Neuron (in vitro differentiated cells): ENCODE measurements at regions not wholly inside any gene's neighbourhood (a gene's known extent, or its start where the extent isn't known, plus 50 kb on each side); places are given as distances from the start of the nearest gene placed in this dataset.

Experiments
- H2AFZ ChIP-seq: one replicate; pipeline ENCODE4 v1.6.1; 2013; ENCODE audit warnings: low read depth, mild to moderate bottlenecking, inconsistent platforms, low read length, moderate library complexity
- H3K27me3 ChIP-seq: one replicate; pipeline ENCODE4 v1.6.1; 2013; ENCODE audit warnings: low read length; ENCODE audit not compliant: insufficient read depth
- H3K36me3 ChIP-seq: one replicate; pipeline ENCODE4 v1.6.1; 2013; ENCODE audit warnings: low read length; ENCODE audit not compliant: insufficient read depth
- H3K4me1 ChIP-seq: one replicate; pipeline ENCODE4 v1.6.1; 2013; ENCODE audit warnings: low read length; ENCODE audit not compliant: insufficient read depth
- H3K4me3 ChIP-seq: 2 replicates; pipeline ENCODE4 v1.5.1; 2013; ENCODE audit warnings: mild to moderate bottlenecking, low read length, moderate library complexity
- H3K9me3 ChIP-seq: one replicate; pipeline ENCODE4 v1.6.1; 2013; ENCODE audit warnings: low read length

DNA sequence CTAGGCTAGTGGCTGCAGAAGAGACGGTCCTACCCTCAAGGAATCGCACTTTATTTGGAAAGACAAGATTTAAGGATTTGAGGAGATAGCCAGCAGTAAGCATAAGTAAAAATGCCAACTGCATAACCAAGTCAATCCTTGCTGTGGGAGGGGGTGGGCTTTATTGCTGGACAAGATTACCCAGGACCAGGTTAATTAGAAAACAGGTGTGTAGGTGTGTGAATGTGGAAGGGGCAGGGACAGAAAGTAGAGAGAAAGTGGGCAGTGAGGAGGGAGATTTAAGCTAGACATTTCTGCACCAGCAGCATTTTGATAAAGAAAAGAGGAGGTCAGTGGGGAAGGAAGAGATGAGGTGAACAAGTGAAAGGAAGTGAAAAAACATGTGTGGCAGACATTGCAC is 89.7 kb upstream of the OGFRL1 start:
- Histone ChIP-seq H2AFZ (no peak overlapping the region), H3K4me1 (peaks cover 12% of the 10 kb centered on the region), H3K9me3 (no peaks in the 10 kb centered on the region), H3K27me3 (no peaks in the 10 kb centered on the region), H3K36me3 (no peaks in the 10 kb centered on the region), H3K4me3 (no peak overlapping the region)

DNA sequence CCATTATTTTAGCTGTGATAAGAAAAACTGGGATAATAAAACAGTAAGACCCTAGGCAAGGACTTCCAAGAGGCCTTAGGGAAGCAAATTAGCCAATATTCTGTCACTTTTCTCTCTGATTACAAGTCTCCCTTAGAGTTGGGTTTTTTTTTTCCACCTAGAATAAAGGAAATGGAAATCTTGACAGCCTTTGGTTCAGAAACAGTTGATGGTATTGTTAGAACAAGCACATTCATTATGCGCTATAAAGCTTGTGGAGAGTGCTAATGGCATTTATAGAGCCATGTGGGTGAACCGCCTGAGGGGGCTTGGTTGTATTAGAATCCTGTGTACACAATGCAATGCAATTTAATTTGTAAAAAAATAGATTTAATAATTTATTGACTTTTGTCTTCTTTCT is 88.9 kb upstream of the OGFRL1 start:
- Histone ChIP-seq H3K4me3 (no peak overlapping the region), H3K27me3 (no peaks in the 10 kb centered on the region), H3K36me3 (no peaks in the 10 kb centered on the region), H2AFZ (no peak overlapping the region), H3K9me3 (no peaks in the 10 kb centered on the region), H3K4me1 (peaks cover 12% of the 10 kb centered on the region)

DNA sequence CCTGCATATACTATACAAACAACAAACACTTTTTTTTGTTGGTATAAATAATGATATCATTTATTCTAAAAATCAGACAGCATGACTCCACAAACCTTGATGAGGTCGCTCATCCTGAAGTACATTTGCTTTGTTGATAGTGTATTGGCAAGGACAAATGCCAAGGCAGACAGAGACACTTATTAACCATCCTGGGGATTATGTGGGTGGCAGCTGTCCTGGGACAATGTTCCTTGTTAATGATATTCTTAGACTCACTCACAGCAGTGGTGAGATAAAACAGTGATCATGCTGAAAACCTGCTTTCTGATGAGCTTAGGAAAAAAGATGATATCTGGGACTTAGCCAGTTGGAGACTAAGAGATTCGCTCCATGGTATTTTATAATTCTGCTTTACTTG is 85.4 kb upstream of the OGFRL1 start:
- Histone ChIP-seq H3K36me3 (no peaks in the 10 kb centered on the region), H3K4me1 (peaks cover 12% of the 10 kb centered on the region), H3K27me3 (no peaks in the 10 kb centered on the region), H3K4me3 (no peak overlapping the region), H3K9me3 (no peaks in the 10 kb centered on the region), H2AFZ (no peak overlapping the region)

DNA sequence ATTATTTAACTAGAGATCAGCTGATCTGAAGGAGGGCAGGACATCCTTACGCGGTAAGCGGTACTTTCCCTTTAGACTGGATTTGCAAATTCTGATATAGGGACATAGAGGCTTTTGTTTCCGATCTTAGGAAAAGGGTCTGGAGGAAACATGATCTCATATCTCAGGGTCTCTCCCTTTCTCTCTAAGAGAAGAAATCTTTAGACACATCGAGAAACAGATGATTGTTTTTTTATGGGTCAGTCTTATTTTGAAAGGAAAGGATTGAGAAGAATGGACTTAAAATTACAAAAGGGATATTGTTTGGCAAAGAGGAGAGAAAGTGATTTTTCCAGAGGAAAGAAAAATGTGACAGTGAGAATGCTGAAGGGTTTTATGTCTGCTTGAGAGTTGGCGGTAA is 83.9 kb upstream of the OGFRL1 start:
- Histone ChIP-seq H3K9me3 (no peaks in the 10 kb centered on the region), H3K4me1 (peaks cover 7% of the 10 kb centered on the region), H3K36me3 (no peaks in the 10 kb centered on the region), H3K4me3 (no peak overlapping the region), H3K27me3 (no peaks in the 10 kb centered on the region), H2AFZ (no peak overlapping the region)

DNA sequence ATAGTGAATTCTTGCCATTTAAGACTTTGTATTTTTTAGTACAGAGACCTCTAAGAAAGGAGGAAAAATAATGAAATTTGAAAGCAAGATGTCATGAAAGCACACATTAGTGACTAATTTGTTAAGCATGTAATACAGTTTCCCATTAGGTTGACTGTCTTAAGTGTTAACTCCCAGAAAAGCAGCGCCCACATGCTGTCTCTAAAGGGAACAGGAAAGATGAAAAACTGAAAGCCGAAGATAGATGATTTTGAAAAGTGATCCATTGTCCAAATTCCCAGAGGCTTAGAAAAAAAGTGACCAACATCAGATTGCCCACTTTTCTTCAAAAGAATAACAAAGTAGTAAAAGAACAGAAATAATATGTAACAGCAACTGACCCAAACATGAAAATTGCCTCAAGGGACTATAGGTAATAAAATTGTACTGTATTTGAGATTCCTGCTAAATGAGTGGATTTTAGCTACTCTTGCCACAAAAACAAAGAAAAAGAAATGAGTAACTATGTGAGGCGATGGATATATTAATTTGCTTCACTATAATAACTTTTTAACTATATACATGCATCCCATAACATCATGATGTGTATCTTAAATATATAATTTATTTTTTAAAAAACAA is 83.2 kb upstream of the OGFRL1 start:
- Histone ChIP-seq H3K36me3 (no peaks in the 10 kb centered on the region), H3K4me1 (peaks cover under 1% of the 10 kb centered on the region), H3K9me3 (no peaks in the 10 kb centered on the region), H3K4me3 (no peak overlapping the region), H2AFZ (no peak overlapping the region), H3K27me3 (no peaks in the 10 kb centered on the region)

DNA sequence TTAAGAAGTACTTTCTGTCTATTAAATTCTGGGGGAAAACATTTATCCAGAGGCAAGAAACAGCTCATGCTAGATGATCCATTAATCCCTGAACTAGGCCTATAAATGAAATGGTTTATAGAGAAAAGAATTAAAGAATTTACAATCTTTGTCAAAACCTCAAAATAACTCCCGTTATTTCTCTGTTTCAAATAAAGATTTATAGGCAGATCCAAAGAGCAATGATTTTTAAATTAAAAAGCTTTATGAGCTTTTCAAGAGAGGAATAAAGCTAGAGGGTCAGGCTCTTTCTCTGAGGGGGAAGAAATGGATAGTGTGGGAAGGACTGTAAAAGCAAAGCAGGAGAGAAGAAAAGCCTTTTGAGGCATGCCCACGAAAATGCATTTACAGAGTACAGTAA is 82.5 kb upstream of the OGFRL1 start:
- Histone ChIP-seq H3K36me3 (no peaks in the 10 kb centered on the region), H3K9me3 (no peaks in the 10 kb centered on the region), H3K4me1 (no peaks in the 10 kb centered on the region), H2AFZ (no peak overlapping the region), H3K4me3 (no peak overlapping the region), H3K27me3 (no peaks in the 10 kb centered on the region)

DNA sequence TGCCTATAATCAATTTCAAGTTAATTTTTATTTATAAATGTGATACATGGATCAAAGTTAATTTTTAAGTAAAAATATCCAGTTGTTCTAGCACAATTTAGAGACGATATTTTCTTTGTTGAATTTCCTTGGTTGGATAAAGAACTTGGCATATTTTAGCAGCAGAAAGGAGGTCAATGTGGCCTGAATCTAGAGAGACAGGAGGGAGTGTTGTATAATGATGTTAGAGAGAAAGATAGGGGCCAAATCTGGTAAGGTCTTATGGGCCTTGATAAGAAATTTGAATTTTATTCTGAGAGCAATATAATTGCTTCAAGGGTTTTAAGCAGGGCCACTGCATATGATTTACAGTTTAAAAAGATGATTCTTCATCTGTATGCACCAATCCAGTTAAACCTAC is 79.4 kb upstream of the OGFRL1 start:
- Histone ChIP-seq H2AFZ (no peak overlapping the region), H3K4me1 (no peaks in the 10 kb centered on the region), H3K9me3 (no peaks in the 10 kb centered on the region), H3K27me3 (no peaks in the 10 kb centered on the region), H3K4me3 (no peak overlapping the region), H3K36me3 (no peaks in the 10 kb centered on the region)

DNA sequence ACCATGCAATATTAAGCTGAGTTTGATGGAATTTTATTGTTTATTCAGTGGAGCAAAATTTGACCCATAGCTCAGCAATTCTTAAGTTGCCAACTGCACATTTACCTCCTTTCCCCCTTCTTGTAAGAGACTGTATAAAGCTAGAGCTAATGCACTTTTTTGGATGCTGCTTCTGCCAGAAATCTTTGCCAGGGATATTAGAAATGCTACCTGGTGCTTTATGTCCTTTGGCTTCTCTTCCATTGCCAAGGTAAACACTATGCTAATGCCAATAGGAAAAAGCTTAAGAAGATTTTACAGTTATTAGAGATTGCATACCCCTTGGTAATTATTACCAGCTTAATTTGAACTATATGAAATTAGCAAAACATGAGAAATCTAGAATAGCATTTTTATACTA is 79.0 kb upstream of the OGFRL1 start:
- H3K4me3 ChIP-seq, result no peak overlapping the region
- no peak overlapping the region for H2AFZ ChIP-seq
- no peaks in the 10 kb centered on the region for H3K9me3 ChIP-seq
- H3K4me1 ChIP-seq, result no peaks in the 10 kb centered on the region
- no peaks in the 10 kb centered on the region for H3K27me3 ChIP-seq
- no peaks in the 10 kb centered on the region for H3K36me3 ChIP-seq

DNA sequence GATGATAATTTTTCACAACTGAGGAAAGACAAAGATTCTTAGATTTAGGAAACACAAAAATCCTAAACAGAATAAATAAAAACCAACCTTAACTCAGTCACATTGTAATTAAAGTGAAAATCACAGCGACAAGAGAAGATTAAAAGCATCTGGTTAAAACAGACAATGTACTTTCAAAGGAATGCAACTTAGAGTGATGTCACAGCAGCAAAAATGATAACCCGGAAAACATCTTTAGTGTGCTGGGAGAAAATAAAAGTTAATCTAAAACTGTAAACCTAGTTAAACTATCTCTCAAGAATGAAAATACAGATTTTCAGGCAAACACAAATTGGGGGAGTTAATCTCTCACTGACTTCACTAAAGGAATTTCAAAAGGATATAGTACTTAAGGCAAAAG is 76.8 kb upstream of the OGFRL1 start:
- H3K4me1 ChIP-seq, result no peaks in the 10 kb centered on the region
- H3K9me3 ChIP-seq, result no peaks in the 10 kb centered on the region
- H3K27me3 ChIP-seq, result no peaks in the 10 kb centered on the region
- no peak overlapping the region for H3K4me3 ChIP-seq
- H2AFZ ChIP-seq, result no peak overlapping the region
- no peaks in the 10 kb centered on the region for H3K36me3 ChIP-seq

DNA sequence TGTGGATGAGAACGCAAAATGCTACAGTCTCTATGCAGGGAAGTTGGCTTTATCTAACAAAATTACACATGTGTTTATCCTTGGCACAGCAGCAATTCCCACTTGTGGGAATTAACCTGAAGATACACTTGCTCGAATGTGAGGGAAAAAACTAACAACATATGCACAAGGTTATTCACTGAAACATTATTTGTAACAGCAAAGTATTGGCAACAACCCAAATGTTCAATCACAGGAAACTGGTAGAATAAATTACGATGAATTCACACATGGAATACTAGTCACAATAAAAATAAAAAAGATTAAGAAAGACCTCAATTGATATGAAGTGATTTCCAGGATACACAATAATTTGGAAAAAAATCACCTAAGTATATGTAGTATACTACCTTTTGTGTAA is 68.1 kb upstream of the OGFRL1 start:
- H3K9me3 ChIP-seq, result no peaks in the 10 kb centered on the region

DNA sequence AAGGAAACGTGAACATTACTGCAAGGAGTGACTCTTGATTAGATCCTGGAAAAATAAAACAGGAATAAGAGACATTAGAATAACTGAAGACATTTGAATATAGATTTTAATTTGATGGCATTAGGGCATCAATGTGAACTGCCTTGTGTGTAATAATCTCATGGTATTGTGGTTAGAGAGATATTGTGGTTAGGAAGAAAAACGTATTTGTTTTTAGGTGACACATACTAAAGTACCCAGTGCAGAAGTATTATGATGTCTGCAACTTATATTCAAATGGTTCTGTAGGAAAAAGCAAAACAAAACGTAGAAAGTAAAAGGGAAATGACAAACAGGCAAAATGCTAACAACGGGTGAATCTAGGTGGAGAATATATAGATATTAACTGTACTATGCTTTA is 65.9 kb upstream of the OGFRL1 start:
- Histone ChIP-seq H3K4me3 (no peak overlapping the region), H3K36me3 (no peaks in the 10 kb centered on the region), H3K27me3 (no peaks in the 10 kb centered on the region), H2AFZ (no peak overlapping the region), H3K9me3 (no peaks in the 10 kb centered on the region), H3K4me1 (no peaks in the 10 kb centered on the region)

More for the DNA sequence above, 68.1 kb upstream of the OGFRL1 start:
- Histone ChIP-seq H3K4me3 (no peak overlapping the region), H3K27me3 (no peaks in the 10 kb centered on the region), H3K36me3 (no peaks in the 10 kb centered on the region), H3K4me1 (no peaks in the 10 kb centered on the region), H2AFZ (no peak overlapping the region)

DNA sequence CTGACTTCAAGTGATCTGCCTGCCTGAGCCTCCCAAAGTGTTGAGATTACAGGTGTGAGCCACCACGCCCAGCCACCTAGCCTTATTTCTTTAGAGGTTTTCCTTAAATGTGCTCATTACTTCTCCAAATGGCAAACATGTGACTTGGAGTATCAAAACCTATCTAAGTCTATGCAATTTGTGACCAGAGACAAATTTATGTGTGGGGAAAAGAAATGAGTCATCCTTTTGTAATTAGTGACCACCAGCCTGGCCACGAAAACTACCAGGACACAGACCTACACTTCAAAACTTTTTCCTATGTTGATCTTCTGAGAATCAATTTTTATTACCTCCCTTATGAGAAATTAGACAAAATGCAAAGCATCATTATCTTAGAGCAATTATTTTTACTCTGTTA is 64.6 kb upstream of the OGFRL1 start:
- no peaks in the 10 kb centered on the region for H3K9me3 ChIP-seq
- H3K36me3 ChIP-seq, result no peaks in the 10 kb centered on the region
- H3K4me1 ChIP-seq, result no peaks in the 10 kb centered on the region
- H2AFZ ChIP-seq, result no peak overlapping the region
- no peak overlapping the region for H3K4me3 ChIP-seq
- H3K27me3 ChIP-seq, result no peaks in the 10 kb centered on the region

DNA sequence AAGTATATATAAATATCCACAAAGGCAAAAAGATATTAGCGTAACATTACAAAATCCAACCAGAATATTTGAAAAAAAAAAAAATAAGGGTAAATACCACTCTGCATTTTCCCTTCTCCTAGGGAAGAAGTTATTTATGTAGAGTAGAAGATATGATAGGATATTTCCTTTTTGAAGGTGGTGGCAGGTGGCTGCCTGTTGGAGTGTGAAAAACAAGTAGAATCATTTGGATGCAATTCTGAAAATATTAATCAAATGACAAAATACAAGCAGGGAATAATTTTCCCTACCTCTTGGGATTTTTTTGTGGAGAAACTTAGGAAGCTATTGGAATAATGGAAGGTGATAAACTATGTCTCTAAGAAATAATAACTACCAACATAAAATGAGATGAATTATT is 62.5 kb upstream of the OGFRL1 start:
- Histone ChIP-seq H2AFZ (no peak overlapping the region), H3K9me3 (peaks cover 2% of the 10 kb centered on the region), H3K4me3 (no peak overlapping the region), H3K36me3 (no peaks in the 10 kb centered on the region), H3K4me1 (no peaks in the 10 kb centered on the region), H3K27me3 (no peaks in the 10 kb centered on the region)

DNA sequence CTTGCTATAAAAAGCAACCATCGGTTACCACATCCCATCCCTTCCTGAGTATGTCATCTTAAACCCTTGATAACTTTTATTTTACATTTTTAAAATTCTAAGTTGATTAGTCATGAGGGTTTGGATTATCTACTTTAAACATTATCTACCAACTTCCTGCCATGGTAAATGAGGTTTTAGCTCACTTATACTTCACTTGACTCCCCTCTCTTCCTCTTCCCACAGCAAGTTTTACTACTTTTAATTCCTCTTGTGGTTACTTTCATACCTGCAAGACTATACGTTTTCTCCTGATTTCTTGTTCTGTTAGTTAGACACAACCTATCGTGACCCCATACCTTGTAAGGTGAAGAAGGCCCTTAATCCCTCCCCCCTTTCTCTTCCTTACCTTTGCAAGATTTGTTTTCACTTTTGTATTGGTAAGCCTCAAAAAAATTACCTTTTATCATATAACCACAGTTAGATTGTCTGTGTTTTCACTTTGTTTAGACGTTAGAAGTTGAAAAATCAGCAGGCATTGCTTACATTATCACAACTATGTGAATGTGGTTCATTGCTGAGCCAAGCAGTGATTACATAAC is 60.1 kb upstream of the OGFRL1 start:
- H2AFZ ChIP-seq, result no peak overlapping the region
- peaks cover 2% of the 10 kb centered on the region for H3K9me3 ChIP-seq
- H3K27me3 ChIP-seq, result no peaks in the 10 kb centered on the region
- H3K4me3 ChIP-seq, result no peak overlapping the region
- H3K4me1 ChIP-seq, result no peaks in the 10 kb centered on the region
- no peaks in the 10 kb centered on the region for H3K36me3 ChIP-seq
